GM11168 (cell line): ENCODE measurements at regions not wholly inside any gene's neighbourhood (a gene's known extent, or its start where the extent isn't known, plus 50 kb on each side); places are given as distances from the start of the nearest gene placed in this dataset.

Source experiments
- in situ Hi-C: fragments of 300-500 bp; cut with MboI; formaldehyde crosslinking; loops from one replicate; pipeline ENCODE4 v1.12.0; 2022; ENCODE audit warnings: low sequenced_read_pairs; ENCODE audit not compliant: unreplicated experiment

DNA sequence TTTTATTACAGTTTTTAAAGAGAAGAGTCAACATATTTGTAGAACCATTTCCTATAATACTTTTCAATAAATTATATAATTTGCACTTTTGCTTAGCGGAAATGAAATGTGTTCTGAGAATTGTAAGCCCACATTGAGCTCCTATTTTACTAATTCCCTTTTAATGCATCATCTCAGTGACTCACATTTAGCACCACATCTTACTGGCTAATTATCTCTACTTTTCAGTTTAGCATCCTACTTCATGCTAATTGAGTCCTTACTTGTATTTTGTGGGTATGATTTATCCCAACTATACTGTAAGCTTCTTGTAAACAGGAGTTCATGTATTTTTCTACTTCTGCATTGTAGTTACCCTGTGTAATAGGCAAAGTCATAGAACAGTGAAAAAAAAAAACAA, 67.5 kb downstream of the TMX1 start:
- in situ Hi-C loops: no loop called here

GRCh38 chr14:51308866-51309265, 68.8 kb downstream of the TMX1 start:
- in situ Hi-C loops: no loop called here

DNA sequence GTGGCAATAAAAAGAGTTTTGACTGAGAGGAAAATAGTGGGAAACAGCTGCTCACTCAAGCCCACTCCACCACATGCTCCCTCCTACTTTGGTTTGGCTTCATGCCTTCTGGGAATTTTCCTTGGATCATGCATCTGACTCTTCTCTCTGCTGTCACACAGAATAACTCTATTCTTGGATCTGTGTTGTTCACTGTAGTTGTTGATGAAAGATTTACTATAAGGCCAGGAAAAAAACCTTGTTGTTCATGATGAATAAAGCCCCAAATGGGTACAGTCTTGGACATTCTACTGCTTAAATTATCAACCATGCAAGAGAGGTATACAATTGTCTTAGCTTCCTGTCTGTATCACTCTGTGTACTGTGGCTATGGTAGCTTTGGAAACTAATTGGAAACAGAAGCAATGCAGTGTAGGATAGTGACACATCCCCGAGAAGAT, 70.5 kb downstream of the TMX1 start:
- in situ Hi-C loops: no loop called here

DNA sequence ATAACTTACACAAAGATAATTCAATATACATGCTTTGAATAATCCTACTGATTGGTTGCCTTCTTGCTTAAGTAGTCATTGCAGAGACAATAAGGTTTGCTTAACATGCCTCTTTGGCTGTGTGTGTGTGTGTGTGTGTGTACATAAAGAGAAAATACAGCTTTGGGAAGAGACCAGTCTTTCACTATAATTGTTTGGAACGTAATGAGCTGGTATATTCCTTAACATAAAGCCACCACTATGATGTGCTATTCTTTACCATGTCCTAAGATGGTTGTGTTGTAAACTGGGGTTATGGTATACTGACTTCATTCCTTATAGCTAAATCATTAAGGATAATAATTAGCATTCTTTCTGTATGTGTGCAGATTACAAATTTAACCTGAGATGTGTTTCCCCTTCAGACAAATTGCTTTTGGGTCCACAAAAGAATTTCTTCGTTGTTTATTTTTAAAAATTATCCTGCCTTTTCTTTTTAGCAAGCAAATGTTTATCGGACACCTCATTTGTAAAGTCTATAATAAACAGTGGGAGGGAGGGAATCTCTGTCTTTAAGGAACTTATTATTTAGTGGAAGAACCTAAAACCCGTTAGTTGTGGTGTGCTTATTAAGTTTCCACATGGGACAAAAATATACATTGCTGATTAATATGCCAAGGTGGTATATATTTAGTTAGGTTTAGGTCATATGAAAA, 74.4 kb downstream of the TMX1 start:
- in situ Hi-C loops: no loop called here

GRCh38 chr14:51317373-51317772, 77.3 kb downstream of the TMX1 start:
- in situ Hi-C loops: no loop called here

- in situ Hi-C loops: no loop called here
These were observed 79.0 kb downstream of the TMX1 start for GRCh38 chr14:51318813-51319597.

GRCh38 chr14:51321036-51321435, 81.0 kb downstream of the TMX1 start:
- in situ Hi-C loops: no loop called here

DNA sequence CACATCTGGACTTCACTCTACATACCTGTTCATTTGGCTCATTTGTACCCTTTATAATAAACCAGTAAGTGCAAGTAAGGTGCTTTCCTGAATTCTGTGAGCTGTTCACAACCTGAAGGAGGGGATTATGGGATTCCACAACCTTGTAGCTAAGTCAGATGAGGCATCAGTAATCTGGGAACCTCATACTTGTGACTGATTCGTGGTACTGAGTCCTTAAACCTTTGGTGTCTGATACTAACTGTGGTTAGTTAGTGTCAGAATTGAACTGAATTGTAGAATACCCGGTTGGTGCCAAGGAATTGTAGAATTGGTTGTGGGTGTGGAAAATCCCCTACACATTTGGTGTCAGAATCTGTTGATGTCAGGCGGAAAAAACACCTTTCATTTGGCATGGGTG, 83.4 kb downstream of the TMX1 start:
- in situ Hi-C loops: no loop called here

GRCh38 chr14:51327376-51327775, 87.3 kb downstream of the TMX1 start:
- in situ Hi-C loops: no loop called here

DNA sequence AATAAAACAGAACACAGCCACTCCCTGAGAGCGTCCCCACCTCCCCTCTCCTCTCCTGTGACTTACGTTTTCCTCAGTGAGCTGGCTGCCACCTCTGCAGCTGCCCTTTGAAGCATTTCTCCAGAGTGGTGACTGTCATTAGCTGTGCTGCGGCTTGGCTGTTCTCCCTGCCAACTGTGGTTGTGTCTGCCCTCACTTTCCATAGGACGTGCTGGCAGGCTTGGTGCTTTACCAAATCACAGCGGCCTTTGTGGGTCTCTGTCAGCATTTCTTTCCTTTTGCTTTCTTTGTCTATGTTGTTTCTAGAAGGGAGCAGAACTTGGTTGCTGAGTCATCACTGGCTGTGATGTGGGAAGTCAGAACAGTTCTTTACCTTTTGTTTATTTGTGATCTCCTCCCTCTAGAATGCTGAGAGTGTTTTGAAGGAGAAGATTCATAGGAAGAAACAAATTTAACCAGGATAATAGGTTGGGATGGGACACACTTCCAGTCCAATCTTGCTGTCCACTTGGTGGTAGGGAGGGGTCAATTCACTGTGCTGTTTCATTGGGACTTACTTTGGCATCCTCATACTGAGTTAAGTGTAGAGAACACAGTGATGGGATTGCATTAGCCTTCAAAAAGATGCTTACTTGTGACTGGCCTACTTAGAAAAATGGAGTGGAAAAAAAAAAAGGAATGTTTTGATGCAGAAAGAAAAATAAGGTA, 88.2 kb downstream of the TMX1 start:
- in situ Hi-C loops: no loop called here

DNA sequence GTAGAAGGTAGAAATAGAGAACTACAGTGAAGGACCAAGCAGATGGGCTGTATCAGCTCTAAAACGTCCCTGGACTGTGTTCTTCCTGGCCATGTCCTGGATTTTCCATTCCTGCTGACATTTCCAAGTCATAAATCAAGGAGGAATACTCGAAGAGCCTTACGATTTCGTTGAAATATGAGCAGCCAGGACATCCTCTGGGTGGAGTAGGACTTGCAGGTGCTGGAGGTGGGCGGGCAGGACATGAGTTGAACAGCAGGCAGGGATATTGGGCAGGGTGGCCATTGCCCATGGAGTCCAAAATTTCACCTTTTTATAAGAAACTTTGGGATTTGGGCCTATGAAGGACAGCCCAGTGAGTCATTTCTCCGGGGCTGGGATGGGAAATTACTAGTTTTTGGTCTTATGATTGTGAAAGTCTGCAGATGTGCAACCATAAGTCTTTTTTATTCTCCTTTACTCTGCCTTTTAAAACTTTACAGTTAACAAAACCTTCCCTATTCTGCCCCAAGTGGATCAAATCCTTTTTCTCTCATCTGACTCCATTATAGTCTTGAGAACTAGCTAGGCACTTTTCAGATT, 88.8 kb downstream of the TMX1 start:
- in situ Hi-C loops: no loop called here

DNA sequence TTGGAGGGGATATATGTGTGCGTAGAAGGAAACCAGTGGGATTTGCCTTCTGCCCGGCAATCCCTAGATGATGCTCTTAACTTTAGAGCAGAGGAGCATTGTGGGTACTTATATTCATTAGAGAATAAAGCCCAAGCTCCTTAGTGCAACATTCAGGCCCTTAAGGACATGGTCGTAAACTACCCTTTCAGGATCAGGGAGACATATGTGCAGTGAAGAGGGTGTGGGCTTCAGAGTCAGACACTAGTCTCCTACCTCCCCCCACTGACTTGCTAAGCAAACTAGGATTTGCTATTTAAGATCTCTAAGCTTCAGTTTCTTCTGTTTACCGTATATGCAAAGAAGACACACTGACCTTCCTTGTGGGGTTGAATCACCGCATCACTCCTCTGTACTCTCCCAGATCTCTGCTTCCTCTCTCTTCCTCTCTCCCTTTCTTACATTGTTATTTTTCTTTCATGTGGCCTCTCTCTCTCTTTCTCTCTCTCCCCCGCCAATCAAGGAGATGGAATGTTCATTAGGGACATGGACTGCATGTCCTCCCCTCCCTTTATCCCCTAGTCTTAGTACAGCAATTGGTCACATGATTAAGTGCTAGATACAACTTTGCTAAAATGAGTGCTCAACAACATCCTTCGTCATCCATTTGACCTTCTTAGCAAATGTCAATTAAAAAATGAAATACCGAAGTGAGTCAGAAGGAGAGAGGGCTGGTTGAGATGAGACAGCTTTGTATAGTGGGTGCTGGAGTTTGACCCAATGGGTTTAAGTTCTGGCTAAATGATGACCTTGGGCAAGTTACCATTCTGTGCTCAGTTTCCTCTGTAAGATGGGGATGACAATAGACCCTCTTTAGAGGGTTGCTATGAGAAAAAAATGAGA, 91.7 kb downstream of the TMX1 start:
- in situ Hi-C loops: no loop called here

- in situ Hi-C loops: no loop called here
These were observed 93.3 kb downstream of the TMX1 start for GRCh38 chr14:51333299-51333698.

- in situ Hi-C loops: no loop called here
These were observed 94.0 kb downstream of the TMX1 start for GRCh38 chr14:51333901-51334521.

DNA sequence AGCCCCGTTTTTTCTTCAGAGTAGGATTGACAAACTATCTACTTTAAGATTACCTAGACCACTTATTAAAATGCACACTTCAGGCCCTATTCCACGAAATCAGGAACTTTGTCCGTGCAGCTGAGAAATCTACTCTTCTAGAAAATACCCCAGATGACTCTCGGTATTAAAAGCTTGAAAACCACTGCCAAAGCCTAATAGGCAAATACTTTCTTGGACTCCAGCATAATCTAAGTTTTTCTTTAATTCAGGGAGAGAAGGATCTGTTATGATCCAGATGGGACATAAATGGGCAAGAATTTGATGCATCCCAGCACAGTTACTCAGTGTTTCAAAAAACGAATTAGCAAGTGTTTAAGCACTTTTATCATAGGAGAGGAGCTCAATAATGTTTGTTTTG, 94.5 kb downstream of the TMX1 start:
- in situ Hi-C loops: no loop called here

- in situ Hi-C loops: no loop called here
These were observed 95.5 kb downstream of the TMX1 start for GRCh38 chr14:51335531-51335930.

- in situ Hi-C loops: no loop called here
These were observed 96.1 kb downstream of the TMX1 start for GRCh38 chr14:51335961-51336723.

DNA sequence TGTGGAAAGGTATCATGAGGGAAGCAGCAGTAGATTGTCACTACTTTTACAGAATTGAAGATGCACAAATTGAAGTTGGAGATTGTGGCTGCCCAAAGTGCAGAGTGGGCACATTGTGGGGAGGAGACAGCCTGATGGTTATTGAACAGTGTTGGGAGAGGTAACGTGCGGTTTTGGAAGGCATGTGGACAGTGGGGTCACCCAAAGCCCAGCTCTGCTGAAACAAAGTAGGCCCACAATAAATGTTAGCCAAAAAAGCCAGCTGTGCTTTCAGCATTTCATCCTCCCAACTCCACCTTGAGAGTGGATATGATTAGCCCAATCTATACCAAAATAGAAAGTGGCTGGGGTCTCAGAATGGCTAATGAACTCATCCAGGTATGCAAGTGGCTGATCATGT, 96.7 kb downstream of the TMX1 start:
- in situ Hi-C loops: no loop called here

DNA sequence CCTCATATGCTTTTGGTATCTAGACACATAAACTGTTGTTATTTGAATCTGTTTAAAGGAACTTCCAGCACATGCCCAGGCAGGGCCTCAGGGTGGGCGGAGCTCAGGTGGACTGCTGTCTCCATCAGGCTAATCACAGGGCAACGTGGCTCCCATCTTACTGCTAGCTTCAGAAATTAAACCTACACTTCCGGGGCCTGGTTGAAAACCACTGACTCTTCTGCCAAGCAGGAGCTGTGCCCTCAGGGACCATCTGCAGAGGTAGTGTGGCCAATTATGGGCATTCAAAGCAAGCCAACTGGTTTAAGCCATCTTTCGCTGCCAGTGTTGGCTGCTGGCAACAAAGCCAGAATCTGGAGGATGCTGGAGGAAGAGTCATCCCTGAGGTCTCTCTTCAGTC, 97.5 kb downstream of the TMX1 start:
- in situ Hi-C loops: no loop called here
